HepG2 (cell line): ENCODE measurements at regions not wholly inside any gene's neighbourhood (a gene's known extent, or its start where the extent isn't known, plus 50 kb on each side); places are given as distances from the start of the nearest gene placed in this dataset.

Source experiments
- ATAC-seq: fragments of 200-7000 bp; cut with Tn5 transposase; 3 replicates; pipeline ENCODE4 v1.9.1; 2020; ENCODE audit warnings: mild to moderate bottlenecking, moderate library complexity
- BruUV-seq: library from RNA; stranded (reverse); fragments of 400-500 nt; replicated peaks from 2 replicates; lab custom pipeline; 2021; lab: Mats Ljungman, UMichigan
- CTCF ChIA-PET: fragments of 300-600 bp; formaldehyde crosslinking; extraction: SDS; loops from one replicate; lab custom pipeline; 2021; ENCODE audit warnings: low total read pairs, inconsistent platforms, low intra/inter-chr PET ratio; lab: Yijun Ruan, JAX
- POLR2A ChIA-PET: fragments of 350-600 bp; sonication (Branson Sonifier 250); formaldehyde crosslinking; loops from one replicate; lab custom pipeline; 2020; ENCODE audit warnings: antibody characterized with exemption, inconsistent platforms; lab: Yijun Ruan, JAX
- DNase-seq: peaks from one replicate; pipeline ENCODE4 v3.0.0-alpha.2; 2015; ENCODE audit warnings: low spot score
- FAIRE-seq: peaks from 3 replicates; lab custom pipeline; 2011; peaks lifted over from hg19 to GRCh38; lab: Jason Lieb, UNC
- H2AFZ ChIP-seq: one replicate; pipeline ENCODE4 v1.6.1; 2011; ENCODE audit warnings: low read length, inconsistent platforms
- H3K27ac ChIP-seq: fragments of 300-600 bp; 3 replicates; pipeline ENCODE4 v1.8.0; 2011; ENCODE audit warnings: mixed run types, mild to moderate bottlenecking, mixed read lengths, low read length, inconsistent platforms; ENCODE audit not compliant: insufficient read depth; ENCODE audit errors: extremely low read length
- H3K27me3 ChIP-seq, 2 experiments: fragments of 200-600 bp in 1 of 2; 2 replicates in 1 of 2; 3 replicates in 1 of 2; pipeline versions ENCODE4 v1.6.0 to v1.8.0; 2011; ENCODE audit warnings: low read length in 2 of 2, mild to moderate bottlenecking in 2 of 2, moderate library complexity in 2 of 2, inconsistent platforms in 1 of 2; ENCODE audit not compliant: insufficient read depth in 2 of 2, control insufficient read depth in 1 of 2
- H3K36me3 ChIP-seq, 2 experiments: fragments of 200-600 bp in 1 of 2; replicated peaks in 1 of 2; 2 replicates in 1 of 2; 3 replicates in 1 of 2; pipeline versions ENCODE4 v1.5.1 to v1.8.0; 2011; ENCODE audit warnings: low read length in 2 of 2, inconsistent platforms in 1 of 2; ENCODE audit not compliant: insufficient read depth in 2 of 2, control insufficient read depth in 1 of 2
- H3K4me1 ChIP-seq: 2 replicates; pipeline ENCODE4 v1.5.1; 2012; ENCODE audit warnings: low read length, inconsistent platforms; ENCODE audit not compliant: insufficient read depth
- H3K4me2 ChIP-seq: 2 replicates; pipeline ENCODE4 v1.6.0; 2011; ENCODE audit warnings: low read depth, low read length, inconsistent platforms
- H3K4me3 ChIP-seq, 3 experiments: fragments of 200-600 bp in 1 of 3; sonication (generic), shearing (Covaris generic) in 1 of 3; replicated peaks in 1 of 3; 2 replicates each; pipeline ENCODE4 v1.5.1; 2011 to 2016; ENCODE audit warnings: low read length in 3 of 3, inconsistent platforms in 2 of 3, low read depth in 2 of 3, mild to moderate bottlenecking in 2 of 3, control low read depth in 1 of 3, mixed read lengths in 1 of 3; ENCODE audit not compliant: insufficient read depth in 1 of 3
- H3K79me2 ChIP-seq: one replicate; pipeline ENCODE4 v1.6.1; 2011; ENCODE audit warnings: low read length, inconsistent platforms; ENCODE audit not compliant: insufficient read depth
- H3K9ac ChIP-seq: 2 replicates; pipeline ENCODE4 v1.6.0; 2011; ENCODE audit warnings: mild to moderate bottlenecking, low read depth, low read length, inconsistent platforms; ENCODE audit not compliant: insufficient read depth
- H3K9me3 ChIP-seq: 2 replicates; pipeline ENCODE4 v1.5.1; 2012; ENCODE audit warnings: mild to moderate bottlenecking, low read length
- H4K20me1 ChIP-seq: 2 replicates; pipeline ENCODE4 v1.6.0; 2011; ENCODE audit warnings: inconsistent platforms, mild to moderate bottlenecking, low read length, moderate library complexity; ENCODE audit not compliant: insufficient read depth
- DMTF1 ChIP-seq: sonication (generic); formaldehyde crosslinking; IDR thresholded peaks from 2 replicates; pipeline ENCODE4 v1.4.0; 2020; ENCODE audit warnings: mild to moderate bottlenecking, missing genetic modification reagents
- HOXA7 ChIP-seq: sonication (generic); formaldehyde crosslinking; IDR thresholded peaks from 2 replicates; pipeline ENCODE4 v1.8.1; 2022; ENCODE audit warnings: mild to moderate bottlenecking, missing genetic modification reagents, moderate library complexity
- ZNF12 ChIP-seq: sonication (generic); formaldehyde crosslinking; IDR thresholded peaks from 2 replicates; pipeline ENCODE4 v1.5.0; 2020; ENCODE audit warnings: missing genetic modification reagents
- ZNF331 ChIP-seq: sonication (generic); formaldehyde crosslinking; IDR thresholded peaks from 2 replicates; pipeline ENCODE4 v1.4.0; 2020; ENCODE audit warnings: missing genetic modification reagents
- WGBS: methylation state at CpG from one replicate; pipeline ENCODE4 v1.1.6; 2017; ENCODE audit warnings: low lambda C conversion rate; 5-methylcytosine and 5-hydroxymethylcytosine counted together
- in situ Hi-C: cut with HindIII; loops from 2 replicates; pipeline ENCODE4 v1.10.0; 2017; ENCODE audit warnings: low pct_unique_long_range_greater_than_20kb; ENCODE audit not compliant: extremely low pct_ligation_motif_present
- intact Hi-C: fragments of 100-400 bp; cut with micrococcal nuclease; formaldehyde crosslinking; loops from one replicate; pipeline ENCODE4 v1.10.0; 2022; ENCODE audit not compliant: unreplicated experiment

GRCh38 chr12:23008623-23009022 lies 383.7 kb downstream of the ETNK1 start:
- no TSS peak for BruUV-seq
- no peak for DNase-seq
- TF ChIP-seq DMTF1 (CRISPR knock-in tag) = no peak
- TF ChIP-seq ZNF331 (CRISPR knock-in tag) = no peak
- no peak for TF ChIP-seq ZNF12 (CRISPR knock-in tag)
- Histone ChIP-seq H3K4me1 (peaks cover 7% of the 10 kb centered on the region), H3K9ac (no peak overlapping the region), H3K36me3 (no peaks in the 10 kb centered on the region), H3K79me2 (no peaks in the 10 kb centered on the region), H2AFZ (no peak overlapping the region), H4K20me1 (no peaks in the 10 kb centered on the region), H3K27me3 (no peaks in the 10 kb centered on the region; a peak in 1 of 5 replicates), H3K27ac (no peak overlapping the region), H3K9me3 (no peaks in the 10 kb centered on the region), H3K4me2 (no peak overlapping the region), H3K4me3 (no peak overlapping the region)
- in situ Hi-C loops = no loop called here
- no peak for ATAC-seq
- FAIRE-seq = no peak
- intact Hi-C loops = no loop called here
- POLR2A ChIA-PET = no interaction called here
- WGBS = 7% methylated on average over 5 of the region's 5 CpGs
- CTCF ChIA-PET = no interaction called here

GRCh38 chr12:23014749-23015148 lies 389.8 kb downstream of the ETNK1 start:
- no peak for ATAC-seq
- in situ Hi-C loops = no loop called here
- Histone ChIP-seq H3K4me2 (no peak overlapping the region), H3K36me3 (no peaks in the 10 kb centered on the region), H3K9ac (no peak overlapping the region), H2AFZ (no peak overlapping the region), H3K4me1 (no peaks in the 10 kb centered on the region), H3K9me3 (no peaks in the 10 kb centered on the region), H4K20me1 (no peaks in the 10 kb centered on the region), H3K4me3 (no peak overlapping the region), H3K27ac (no peak overlapping the region), H3K27me3 (no peaks in the 10 kb centered on the region), H3K79me2 (no peaks in the 10 kb centered on the region)
- POLR2A ChIA-PET = no interaction called here
- DNase-seq = no peak
- CTCF ChIA-PET = no interaction called here
- no TSS peak for BruUV-seq
- intact Hi-C loops = no loop called here
- TF ChIP-seq HOXA7 (CRISPR knock-in tag) = no peak
- FAIRE-seq = no peak
